ENCODE measurements at regions not wholly inside any gene's neighbourhood (a gene's known extent, or its start where the extent isn't known, plus 50 kb on each side); places are given as distances from the start of the nearest gene placed in this dataset.
"Not testable (repeated sequence)": the region's sequence is repeated elsewhere in the genome, so short reads cannot be mapped to it uniquely, and the experiment has no call there.

DNA sequence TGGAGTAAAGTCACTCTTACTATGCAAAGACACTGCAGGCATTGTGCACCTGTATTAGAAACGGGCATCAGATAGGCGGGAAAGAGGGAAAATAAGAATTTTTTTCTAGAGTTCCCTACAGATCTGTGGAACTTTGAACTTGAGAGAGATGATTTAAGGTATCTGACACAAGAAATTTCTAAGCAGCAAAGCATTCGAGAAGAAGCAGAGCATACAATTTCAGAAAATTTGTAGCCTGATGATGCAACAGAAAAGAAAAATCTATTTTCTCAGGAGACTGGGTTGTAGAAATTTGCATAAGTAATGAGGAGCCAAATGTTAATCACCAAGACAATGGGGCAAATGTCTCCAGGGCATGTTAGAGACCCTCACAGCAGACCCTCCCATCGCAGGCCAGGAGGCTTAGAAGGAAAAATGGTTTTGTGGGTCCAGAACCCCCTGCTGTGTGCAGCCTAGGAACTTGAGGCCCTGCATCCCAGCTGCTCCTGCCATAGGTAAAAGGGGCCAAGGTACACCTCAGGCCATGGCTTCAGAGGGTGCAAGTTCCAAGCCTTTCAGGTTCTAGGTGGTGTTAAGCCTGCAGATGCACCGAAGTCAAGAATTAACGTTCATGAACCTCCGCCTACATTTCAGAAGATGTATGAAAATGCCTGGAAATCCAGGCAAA is 163.5 kb upstream of the GTF2H2 start:
- peak in 1 of 2 donors; percentile 1 for DNase-seq (ENCODE audit: low spot score in 2 of 2)
- not testable (repeated sequence) for H3K9me3 Mint-ChIP-seq, H3K27ac Mint-ChIP-seq, H3K4me1 Mint-ChIP-seq, H3K36me3 Mint-ChIP-seq, H3K4me3 Mint-ChIP-seq, ATAC-seq
